ENCODE measurements at regions not wholly inside any gene's neighbourhood (a gene's known extent, or its start where the extent isn't known, plus 50 kb on each side); places are given as distances from the start of the nearest gene placed in this dataset.

DNA sequence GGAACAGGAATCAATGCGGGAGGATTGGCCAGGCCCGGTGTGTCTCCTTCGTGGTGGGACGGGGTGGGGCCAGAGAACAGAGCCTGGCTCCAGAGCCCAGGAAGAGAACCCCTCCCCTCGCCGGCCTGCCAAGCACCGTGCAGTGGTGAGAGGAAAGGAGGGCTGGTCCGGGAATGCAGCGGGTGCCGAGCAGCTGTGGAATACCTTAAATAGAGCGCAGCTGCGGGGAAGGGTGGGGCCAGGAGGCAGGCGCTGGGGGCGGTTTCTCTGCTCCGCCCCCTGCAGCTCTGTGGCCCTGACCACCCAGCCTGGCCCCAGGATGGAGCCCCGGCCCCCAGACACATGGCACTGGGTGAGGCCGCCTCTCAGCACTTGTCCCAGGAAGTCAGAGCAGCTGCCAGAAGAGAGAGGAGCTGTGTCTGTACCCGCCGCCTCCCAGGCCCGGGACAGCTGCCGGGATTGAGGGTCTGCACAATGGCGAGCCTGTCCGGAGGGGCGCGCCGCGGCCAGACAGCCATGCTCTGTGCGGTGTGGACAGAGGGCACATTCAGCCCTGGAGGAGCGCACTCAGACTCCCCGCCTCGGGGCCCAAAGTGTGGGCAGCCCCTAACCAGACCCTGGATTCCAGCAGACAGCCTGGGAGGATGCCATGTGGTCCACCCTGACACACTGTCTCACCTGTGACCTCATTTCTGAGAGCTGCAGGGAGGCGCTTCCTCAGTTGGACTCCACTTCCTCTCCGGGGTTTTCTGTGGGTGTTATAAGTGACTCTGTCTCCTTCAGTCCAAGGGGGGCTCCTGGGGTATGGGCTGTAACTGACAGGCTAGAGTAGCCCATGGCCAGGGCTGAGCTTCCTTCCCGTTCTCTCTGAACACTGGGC lies 268.8 kb downstream of the SEC14L1 start:
- ATAC-seq (no peak), DNase-seq (peak in 4 of 9 donors; percentile 36 to 52 (median 44))
- Histone ChIP-seq H3K4me1 (ENCODE audit: control insufficient read depth in 2 of 2, insufficient read depth in 2 of 2, low read length in 2 of 2) (peaks cover 69 to 81% of the 10 kb centered on the region in 2 donors), H3K27me3 (ENCODE audit: control insufficient read depth in 2 of 2, insufficient read depth in 2 of 2, low read length in 2 of 2) (no peaks in the 10 kb centered on the region), H3K36me3 (ENCODE audit: control insufficient read depth in 2 of 3, insufficient read depth in 3 of 3, low read length in 3 of 3) (no peaks in the 10 kb centered on the region), H3K9me3 (ENCODE audit: control insufficient read depth in 2 of 3, low read length in 3 of 3) (no peaks in the 10 kb centered on the region), H3K27ac (ENCODE audit: low read depth, low read length) (peak overlapping the region; percentile 81), H3K4me3 (ENCODE audit: low read length) (peak overlapping the region; percentile 36)
- Mint-ChIP-seq H3K27ac (peak overlapping the region; percentile 83 to 100 (median 92)), H3K4me3 (peak overlapping the region; percentile 55 to 99 (median 74)), H3K36me3 (peaks cover 7 to 39% (median 12%) of the 10 kb centered on the region in 5 donors), H3K4me1 (peaks cover 60 to 90% (median 78%) of the 10 kb centered on the region in 7 donors), H3K27me3 (no peaks in the 10 kb centered on the region), H3K9me3 (peaks cover 0 to 2% (median 0%) of the 10 kb centered on the region in 11 donors)
- POLR2A ChIA-PET = interaction anchor here (0.7 to 66.9 kb wide), 10 partner anchors 4 to 80 kb away, joined by 3 to 3353 read pairs (median 6); no protein-coding TSS in a partner anchor
- intact Hi-C loops (cut with micrococcal nuclease) = no loop called here
- CTCF ChIA-PET = interaction anchor here (0.6 to 1.7 kb wide), 7 partner anchors 10 to 601 kb away, joined by 3 to 6 read pairs (median 4); no protein-coding TSS in a partner anchor

DNA sequence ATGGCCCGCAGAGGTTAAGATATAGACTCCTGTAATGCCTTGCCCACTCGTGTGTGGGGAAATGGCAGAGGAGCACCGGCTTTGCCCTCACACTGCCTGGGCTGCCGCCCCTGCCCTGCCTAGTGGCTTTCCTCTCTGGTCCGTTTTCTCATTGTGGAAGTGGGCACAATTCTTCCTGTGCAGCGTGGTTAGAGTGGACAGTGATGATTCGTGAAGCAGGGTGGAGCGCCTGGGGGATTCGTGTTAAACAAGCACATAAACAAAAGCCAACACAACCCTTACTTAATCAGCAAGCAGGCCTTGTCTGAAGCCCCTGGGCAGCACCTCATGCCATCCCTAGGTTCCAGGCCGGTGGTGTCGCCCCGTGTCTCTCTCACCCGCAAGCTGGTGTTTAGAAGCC lies 269.7 kb downstream of the SEC14L1 start:
- Histone ChIP-seq H3K36me3 (ENCODE audit: control insufficient read depth in 2 of 3, insufficient read depth in 3 of 3, low read length in 3 of 3) (peaks cover 0 to 5% (median 0%) of the 10 kb centered on the region in 3 experiments), H3K27me3 (ENCODE audit: control insufficient read depth in 2 of 2, insufficient read depth in 2 of 2, low read length in 2 of 2) (no peaks in the 10 kb centered on the region), H3K4me1 (ENCODE audit: control insufficient read depth in 2 of 2, insufficient read depth in 2 of 2, low read length in 2 of 2) (peaks cover 62 to 78% of the 10 kb centered on the region in 2 donors), H3K27ac (ENCODE audit: low read depth, low read length) (peak overlapping the region; percentile 81), H3K9me3 (ENCODE audit: control insufficient read depth in 2 of 3, low read length in 3 of 3) (no peaks in the 10 kb centered on the region), H3K4me3 (ENCODE audit: low read length) (no peak overlapping the region)
- Mint-ChIP-seq H3K4me1 (peaks cover 58 to 93% (median 73%) of the 10 kb centered on the region in 7 donors), H3K27ac (peak overlapping the region; percentile 61 to 97 (median 89)), H3K4me3 (peak overlapping the region; percentile 21 to 99 (median 68)), H3K36me3 (peaks cover 3 to 32% (median 8%) of the 10 kb centered on the region in 5 donors), H3K9me3 (peaks cover 0 to 2% (median 0%) of the 10 kb centered on the region in 11 donors), H3K27me3 (no peaks in the 10 kb centered on the region)
- no peak for ATAC-seq
- POLR2A ChIA-PET = interaction anchor here (1.0 to 66.9 kb wide), 6 partner anchors 3 to 79 kb away, joined by 3 to 3353 read pairs (median 4); no protein-coding TSS in a partner anchor
- DNase-seq = no peak
- intact Hi-C loops (cut with micrococcal nuclease) = no loop called here
- CTCF ChIA-PET = interaction anchor here (0.6 to 1.7 kb wide), 5 partner anchors 11 to 239 kb away, joined by 3 to 6 read pairs (median 3); no protein-coding TSS in a partner anchor

DNA sequence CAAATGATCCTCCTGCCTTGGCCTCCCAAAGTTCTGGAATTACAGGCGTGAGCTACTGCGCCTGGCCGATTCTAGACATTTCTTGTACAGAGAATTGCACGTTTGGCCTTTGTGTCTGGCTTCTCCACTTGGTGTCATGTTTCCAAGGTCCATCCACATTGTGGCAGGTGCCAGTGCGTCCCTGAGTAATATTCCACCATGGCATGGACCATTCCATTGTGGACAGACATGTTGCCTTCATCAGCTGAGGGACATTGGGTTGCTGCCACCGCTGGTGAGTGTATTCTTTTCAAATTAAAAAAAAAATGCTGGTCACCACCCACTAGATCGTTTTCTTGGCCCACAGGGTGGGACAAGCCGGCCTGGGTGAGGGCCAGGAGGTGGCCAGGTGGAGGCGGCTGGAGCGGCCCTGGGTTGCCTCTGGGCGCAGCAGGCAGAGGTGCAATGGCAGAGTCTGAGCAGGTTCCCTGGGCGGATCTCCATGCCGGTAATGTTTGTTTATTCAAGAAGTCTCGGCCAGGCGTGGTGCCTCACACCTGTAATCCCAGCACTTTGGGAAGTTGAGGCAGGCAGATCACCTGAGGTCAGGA lies 274.1 kb downstream of the SEC14L1 start:
- Histone ChIP-seq H3K27ac (ENCODE audit: low read depth, low read length) (peak overlapping the region; percentile 18), H3K9me3 (ENCODE audit: control insufficient read depth in 2 of 3, low read length in 3 of 3) (no peaks in the 10 kb centered on the region), H3K27me3 (ENCODE audit: control insufficient read depth in 2 of 2, insufficient read depth in 2 of 2, low read length in 2 of 2) (no peaks in the 10 kb centered on the region), H3K4me3 (ENCODE audit: low read length) (no peak overlapping the region), H3K36me3 (ENCODE audit: control insufficient read depth in 2 of 3, insufficient read depth in 3 of 3, low read length in 3 of 3) (peaks cover 0 to 16% (median 0%) of the 10 kb centered on the region in 3 experiments), H3K4me1 (ENCODE audit: control insufficient read depth in 2 of 2, insufficient read depth in 2 of 2, low read length in 2 of 2) (peaks cover 34 to 64% of the 10 kb centered on the region in 2 donors)
- Mint-ChIP-seq H3K27ac (peak overlapping the region in 6 of 9 donors; percentile 38 to 97 (median 62)), H3K4me3 (no peak overlapping the region), H3K4me1 (peaks cover 39 to 77% (median 59%) of the 10 kb centered on the region in 7 donors), H3K9me3 (no peaks in the 10 kb centered on the region), H3K36me3 (peaks cover 3 to 19% (median 7%) of the 10 kb centered on the region in 5 donors), H3K27me3 (no peaks in the 10 kb centered on the region)
- intact Hi-C loops (cut with micrococcal nuclease) = no loop called here
- no peak for DNase-seq
- ATAC-seq = no peak
- ChIA-PET POLR2A (interaction anchor here (0.6 to 66.9 kb wide), 4 partner anchors 2 to 276 kb away, joined by 3 to 3353 read pairs (median 1678); no protein-coding TSS in a partner anchor), CTCF (interaction anchor here (0.8 to 1.9 kb wide), 5 partner anchors 12 to 40 kb away, joined by 3 to 12 read pairs (median 5); no protein-coding TSS in a partner anchor)

DNA sequence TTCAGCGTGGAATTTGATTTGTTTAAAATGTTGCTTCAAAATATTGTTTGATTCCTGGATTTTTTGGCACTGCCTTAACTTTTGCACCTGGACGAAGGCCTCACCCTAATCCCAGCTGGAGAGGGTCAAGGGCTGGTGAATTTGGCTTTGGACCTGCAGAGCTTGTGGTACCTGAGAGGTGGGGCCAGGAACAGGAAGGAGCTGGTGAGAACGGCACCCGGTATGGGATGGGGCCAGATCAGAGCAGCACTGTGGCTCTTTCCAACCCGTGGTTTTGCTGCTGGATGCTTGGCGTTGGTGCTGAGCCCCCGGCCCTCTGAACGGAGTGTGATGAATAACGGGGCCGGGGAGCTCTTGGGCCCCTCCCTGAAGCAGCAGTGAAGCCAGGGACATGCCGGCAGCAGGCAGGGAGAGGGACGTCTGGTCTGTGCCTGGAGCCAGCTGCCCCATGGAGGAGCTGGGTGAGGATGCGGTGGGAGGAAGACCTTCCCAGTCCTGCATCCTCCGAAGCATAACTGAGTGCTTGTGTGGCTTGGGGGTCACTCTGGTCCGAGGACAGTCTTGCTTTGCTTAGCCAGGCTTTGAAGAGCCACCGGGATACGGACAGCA lies 275.4 kb downstream of the SEC14L1 start:
- peak overlapping the region; percentile 39 for H3K27ac ChIP-seq (ENCODE audit: low read depth, low read length)
- Mint-ChIP-seq H3K4me3 (peak overlapping the region in 9 of 10 donors; percentile 23 to 65 (median 49)), H3K36me3 (peaks cover 3 to 19% (median 7%) of the 10 kb centered on the region in 5 donors), H3K27ac (peak overlapping the region in 8 of 9 donors; percentile 46 to 91 (median 76)), H3K9me3 (no peaks in the 10 kb centered on the region), H3K27me3 (no peaks in the 10 kb centered on the region), H3K4me1 (peaks cover 34 to 77% (median 60%) of the 10 kb centered on the region in 7 donors)
- no peaks in the 10 kb centered on the region for H3K27me3 ChIP-seq (ENCODE audit: control insufficient read depth in 2 of 2, insufficient read depth in 2 of 2, low read length in 2 of 2)
- peaks cover 0 to 16% (median 0%) of the 10 kb centered on the region in 3 experiments for H3K36me3 ChIP-seq (ENCODE audit: control insufficient read depth in 2 of 3, insufficient read depth in 3 of 3, low read length in 3 of 3)
- peaks cover 36 to 64% of the 10 kb centered on the region in 2 donors for H3K4me1 ChIP-seq (ENCODE audit: control insufficient read depth in 2 of 2, insufficient read depth in 2 of 2, low read length in 2 of 2)
- intact Hi-C loops (cut with micrococcal nuclease) = no loop called here
- ATAC-seq (peak; percentile 28), DNase-seq (no peak)
- H3K9me3 ChIP-seq (ENCODE audit: control insufficient read depth in 2 of 3, low read length in 3 of 3) = no peaks in the 10 kb centered on the region
- no peak overlapping the region for H3K4me3 ChIP-seq (ENCODE audit: low read length)
- POLR2A ChIA-PET = interaction anchor here (0.7 to 66.9 kb wide), 3 partner anchors 3 to 41 kb away, joined by 3 to 3353 read pairs (median 3353); no protein-coding TSS in a partner anchor
- CTCF ChIA-PET = interaction anchor here (0.7 to 1.9 kb wide), 5 partner anchors 11 to 79 kb away, joined by 3 to 12 read pairs (median 3); no protein-coding TSS in a partner anchor

DNA sequence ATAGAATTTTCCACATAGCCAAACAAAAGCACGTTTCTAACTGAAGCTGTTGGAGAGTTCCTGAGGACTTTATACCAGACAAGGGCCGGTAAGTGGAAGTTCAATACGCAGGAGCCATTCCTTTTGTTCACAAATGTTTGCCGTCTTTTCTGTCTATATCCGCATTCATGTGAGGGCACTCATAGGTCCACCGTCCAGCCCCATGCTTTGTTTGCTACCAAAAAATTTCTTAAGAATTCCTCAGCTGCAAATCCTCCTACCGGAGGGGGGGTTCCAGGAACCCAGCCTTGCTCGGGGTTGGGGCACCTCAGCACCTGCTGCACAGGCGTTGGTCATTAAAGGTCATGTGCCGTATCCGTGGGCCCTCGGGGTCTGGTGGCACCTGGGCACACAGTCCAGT lies 276.8 kb downstream of the SEC14L1 start:
- Histone ChIP-seq H3K27me3 (ENCODE audit: control insufficient read depth in 2 of 2, insufficient read depth in 2 of 2, low read length in 2 of 2) (no peaks in the 10 kb centered on the region), H3K36me3 (ENCODE audit: control insufficient read depth in 2 of 3, insufficient read depth in 3 of 3, low read length in 3 of 3) (peaks cover 0 to 16% (median 0%) of the 10 kb centered on the region in 3 experiments), H3K4me1 (ENCODE audit: control insufficient read depth in 2 of 2, insufficient read depth in 2 of 2, low read length in 2 of 2) (peaks cover 42 to 58% of the 10 kb centered on the region in 2 donors), H3K27ac (ENCODE audit: low read depth, low read length) (no peak overlapping the region), H3K9me3 (ENCODE audit: control insufficient read depth in 2 of 3, low read length in 3 of 3) (no peaks in the 10 kb centered on the region), H3K4me3 (ENCODE audit: low read length) (no peak overlapping the region)
- ChIA-PET POLR2A (interaction anchor here (1.3 to 66.9 kb wide), 3 partner anchors 5 to 52 kb away, joined by 3 to 3353 read pairs (median 3353); no protein-coding TSS in a partner anchor), CTCF (no interaction called here)
- Mint-ChIP-seq H3K36me3 (peaks cover 3 to 20% (median 7%) of the 10 kb centered on the region in 5 donors), H3K27ac (peak overlapping the region in 6 of 9 donors; percentile 6 to 91 (median 70)), H3K4me1 (peaks cover 39 to 76% (median 58%) of the 10 kb centered on the region in 7 donors), H3K27me3 (no peaks in the 10 kb centered on the region), H3K9me3 (no peaks in the 10 kb centered on the region), H3K4me3 (peak overlapping the region in 2 of 10 donors; percentile 13 to 42)
- intact Hi-C loops (cut with micrococcal nuclease) = no loop called here
- DNase-seq = no peak
- ATAC-seq = no peak
